PC-9 (cell line): ENCODE measurements at regions not wholly inside any gene's neighbourhood (a gene's known extent, or its start where the extent isn't known, plus 50 kb on each side); places are given as distances from the start of the nearest gene placed in this dataset.

Experiments used
- BruUV-seq: library from RNA; stranded (reverse); fragments of 400-500 nt; replicated peaks from 2 replicates; lab custom pipeline; 2021; lab: Mats Ljungman, UMichigan
- CTCF ChIA-PET: fragments of 300-600 bp; sonication (Branson Sonifier 250); formaldehyde crosslinking; loops from one replicate; lab custom pipeline; 2022; ENCODE audit warnings: antibody characterized with exemption; lab: Charles Lee
- POLR2A ChIA-PET: fragments of 300-600 bp; sonication (Branson Sonifier 250); formaldehyde crosslinking; loops from one replicate; lab custom pipeline; 2022; ENCODE audit warnings: antibody characterized with exemption; ENCODE audit not compliant: unreplicated experiment; lab: Charles Lee
- DNase-seq, 2 experiments: peaks; one replicate each; pipeline versions ENCODE4 v3.0.0 to v3.0.0-alpha.2; 2015 to 2022; ENCODE audit warnings: mixed read lengths in 1 of 2
- H2AFZ ChIP-seq: fragments of 200-600 bp; sonication (generic); 2 replicates; pipeline ENCODE4 v1.8.1; 2017; ENCODE audit warnings: antibody characterized with exemption
- H3F3A ChIP-seq: fragments of 200-600 bp; sonication (generic); 2 replicates; pipeline ENCODE4 v1.8.1; 2017; ENCODE audit warnings: antibody characterized with exemption, mild to moderate bottlenecking, low read depth; ENCODE audit not compliant: insufficient read depth
- H3K27ac ChIP-seq: fragments of 200-600 bp; sonication (generic); 2 replicates; pipeline ENCODE4 v1.6.1; 2016; ENCODE audit warnings: mixed run types
- H3K27me3 ChIP-seq: fragments of 200-600 bp; sonication (generic); 2 replicates; pipeline ENCODE4 v1.6.1; 2016; ENCODE audit warnings: low read depth, mixed run types; ENCODE audit not compliant: insufficient read depth
- H3K36me3 ChIP-seq: fragments of 200-600 bp; sonication (generic); 2 replicates; pipeline ENCODE4 v1.6.1; 2016; ENCODE audit warnings: low read depth, mixed run types
- H3K4me1 ChIP-seq: fragments of 200-600 bp; sonication (generic); replicated peaks from 2 replicates; pipeline ENCODE4 v1.6.1; 2016; ENCODE audit warnings: mixed run types; ENCODE audit not compliant: insufficient read depth
- H3K4me2 ChIP-seq: fragments of 200-600 bp; sonication (generic); 2 replicates; pipeline ENCODE4 v1.6.1; 2017; ENCODE audit warnings: mixed run types
- H3K4me3 ChIP-seq: fragments of 200-600 bp; sonication (generic); 2 replicates; pipeline ENCODE4 v1.6.1; 2016; ENCODE audit warnings: mixed run types
- H3K79me2 ChIP-seq: fragments of 200-600 bp; sonication (generic); 2 replicates; pipeline ENCODE4 v1.6.1; 2017; ENCODE audit warnings: low read depth, mixed run types
- H3K9me2 ChIP-seq: fragments of 200-600 bp; sonication (generic); 2 replicates; pipeline ENCODE4 v1.8.1; 2017; ENCODE audit warnings: mild to moderate bottlenecking; ENCODE audit not compliant: insufficient read depth
- H3K9me3 ChIP-seq: fragments of 200-600 bp; sonication (generic); 2 replicates; pipeline ENCODE4 v1.8.1; 2016; ENCODE audit warnings: low read depth; ENCODE audit not compliant: insufficient read depth
- H4K20me1 ChIP-seq: fragments of 200-600 bp; sonication (generic); 2 replicates; pipeline ENCODE4 v1.8.1; 2017; ENCODE audit not compliant: insufficient read depth
- CTCF ChIP-seq: fragments of 200-600 bp; sonication (generic); conservative IDR thresholded peaks from 2 replicates; pipeline ENCODE4 v1.6.1; 2017; ENCODE audit warnings: mixed run types, antibody characterized with exemption, mild to moderate bottlenecking, moderate library complexity
- EZH2 ChIP-seq: fragments of 200-600 bp; sonication (generic); IDR thresholded peaks from 2 replicates; pipeline ENCODE4 v1.8.0; 2017; ENCODE audit warnings: antibody characterized with exemption, low read depth
- intact Hi-C: fragments of 100-400 bp; cut with micrococcal nuclease; formaldehyde crosslinking; loops from one replicate; pipeline ENCODE4 v1.10.0; 2022; ENCODE audit not compliant: unreplicated experiment

- Histone ChIP-seq H3F3A (no peaks in the 10 kb centered on the region), H2AFZ (no peak overlapping the region), H3K27ac (no peak overlapping the region), H3K9me3 (no peaks in the 10 kb centered on the region), H3K27me3 (peaks cover 34% of the 10 kb centered on the region), H3K79me2 (no peaks in the 10 kb centered on the region), H4K20me1 (no peaks in the 10 kb centered on the region), H3K4me1 (no peaks in the 10 kb centered on the region), H3K36me3 (no peaks in the 10 kb centered on the region), H3K4me3 (no peak overlapping the region), H3K9me2 (no peaks in the 10 kb centered on the region), H3K4me2 (no peak overlapping the region)
- CTCF ChIA-PET = no interaction called here
- BruUV-seq = no TSS peak
- TF ChIP-seq EZH2 = no peak
- no peak for TF ChIP-seq CTCF
- POLR2A ChIA-PET = no interaction called here
- no peak for DNase-seq
- intact Hi-C loops = no loop called here
These were observed 336.6 kb upstream of the MKI67 start for GRCh38 chr10:128462844-128463243.

GRCh38 chr10:128463991-128464760, 338.0 kb upstream of the MKI67 start:
- DNase-seq = no peak
- Histone ChIP-seq H3K27ac (no peak overlapping the region), H3F3A (no peaks in the 10 kb centered on the region), H3K4me2 (no peak overlapping the region), H3K36me3 (no peaks in the 10 kb centered on the region), H2AFZ (no peak overlapping the region), H3K4me3 (no peak overlapping the region), H3K9me3 (no peaks in the 10 kb centered on the region), H3K27me3 (peaks cover 32% of the 10 kb centered on the region), H4K20me1 (no peaks in the 10 kb centered on the region), H3K4me1 (no peaks in the 10 kb centered on the region), H3K79me2 (no peaks in the 10 kb centered on the region), H3K9me2 (no peaks in the 10 kb centered on the region)
- TF ChIP-seq EZH2 (no peak), CTCF (no peak)
- ChIA-PET POLR2A (no interaction called here), CTCF (no interaction called here)
- intact Hi-C loops = no loop called here
- BruUV-seq = no TSS peak

GRCh38 chr10:128465697-128466096, 339.5 kb upstream of the MKI67 start:
- ChIA-PET CTCF (no interaction called here), POLR2A (no interaction called here)
- H3K79me2 ChIP-seq = no peaks in the 10 kb centered on the region
- H3K9me3 ChIP-seq = no peaks in the 10 kb centered on the region
- no peak for DNase-seq
- H3K27ac ChIP-seq = no peak overlapping the region
- no TSS peak for BruUV-seq
- H3K4me3 ChIP-seq = no peak overlapping the region
- H3F3A ChIP-seq = no peaks in the 10 kb centered on the region
- H4K20me1 ChIP-seq = no peaks in the 10 kb centered on the region
- intact Hi-C loops = no loop called here
- no peaks in the 10 kb centered on the region for H3K9me2 ChIP-seq
- no peaks in the 10 kb centered on the region for H3K4me1 ChIP-seq
- no peaks in the 10 kb centered on the region for H3K36me3 ChIP-seq
- peaks cover 27% of the 10 kb centered on the region for H3K27me3 ChIP-seq
- TF ChIP-seq EZH2 (no peak), CTCF (no peak)
- no peak overlapping the region for H2AFZ ChIP-seq
- H3K4me2 ChIP-seq = no peak overlapping the region
